A549 (cell line): ENCODE measurements at regions not wholly inside any gene's neighbourhood (a gene's known extent, or its start where the extent isn't known, plus 50 kb on each side); places are given as distances from the start of the nearest gene placed in this dataset.

Experiments used
- HDAC2 ChIP-seq: fragments of 200-600 bp; sonication (generic); IDR thresholded peaks from 2 replicates; pipeline ENCODE4 v1.6.1; 2016
- KDM1A ChIP-seq: fragments of 200-600 bp; sonication (generic); IDR thresholded peaks from 2 replicates; pipeline ENCODE4 v1.6.1; 2016; ENCODE audit warnings: low read depth, mild to moderate bottlenecking
- PHF8 ChIP-seq: fragments of 200-600 bp; sonication (generic); IDR thresholded peaks from 2 replicates; pipeline ENCODE4 v1.6.1; 2016; ENCODE audit warnings: low read depth, mild to moderate bottlenecking, antibody characterized with exemption, moderate library complexity, borderline replicate concordance
- POLR2A ChIP-seq: IDR thresholded peaks from 2 replicates; pipeline ENCODE4 v1.6.1; 2012; ENCODE audit warnings: mild to moderate bottlenecking, low read length
- POLR2AphosphoS2 ChIP-seq: conservative IDR thresholded peaks from 2 replicates; pipeline ENCODE4 v1.6.1; 2012; ENCODE audit warnings: low read length, improper control_type of control experiment, inconsistent platforms
- RFX5 ChIP-seq: fragments of 450-650 bp; IDR thresholded peaks from 2 replicates; pipeline ENCODE4 v1.7.1; 2014; ENCODE audit warnings: antibody characterized with exemption, mild to moderate bottlenecking, moderate library complexity
- SREBF2 ChIP-seq: fragments of 450-650 bp; IDR thresholded peaks from 2 replicates; pipeline ENCODE4 v1.6.1; 2014; ENCODE audit warnings: mild to moderate bottlenecking, moderate library complexity
- TF ChIP-seq, protein P1 (sequence below): fragments of 150-350 bp; IDR thresholded peaks from 2 replicates; pipeline ENCODE4 v1.6.1; 2014; ENCODE audit warnings: low read depth, mild to moderate bottlenecking, low read length
- TF ChIP-seq, protein P2 (sequence below): fragments of >200 bp; sonication (Bioruptor Twin); formaldehyde crosslinking; IDR thresholded peaks from 3 replicates; pipeline ENCODE4 v1.5.1; 2016

DNA sequence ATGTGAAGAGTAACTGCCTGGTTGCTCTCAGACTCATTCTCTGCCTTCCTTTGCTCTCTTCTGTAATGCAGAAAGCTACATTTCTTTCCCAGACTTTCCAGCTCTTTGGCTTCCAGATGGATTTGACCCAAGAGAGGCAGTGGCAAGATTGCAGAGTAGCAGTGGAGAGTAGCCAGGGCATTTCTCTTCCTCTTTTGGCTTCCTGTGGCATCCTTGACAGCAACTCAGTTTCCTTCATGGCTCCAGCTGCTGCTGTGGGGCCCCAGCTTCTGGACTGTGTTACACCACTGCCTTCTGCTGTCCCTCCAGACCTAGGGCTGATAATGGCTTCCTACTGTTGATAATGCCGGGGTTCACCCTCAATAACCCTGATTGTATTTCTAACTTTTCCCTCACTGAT lies 469.4 kb upstream of the SPRED2 start:
- TF ChIP-seq, protein P1, sequence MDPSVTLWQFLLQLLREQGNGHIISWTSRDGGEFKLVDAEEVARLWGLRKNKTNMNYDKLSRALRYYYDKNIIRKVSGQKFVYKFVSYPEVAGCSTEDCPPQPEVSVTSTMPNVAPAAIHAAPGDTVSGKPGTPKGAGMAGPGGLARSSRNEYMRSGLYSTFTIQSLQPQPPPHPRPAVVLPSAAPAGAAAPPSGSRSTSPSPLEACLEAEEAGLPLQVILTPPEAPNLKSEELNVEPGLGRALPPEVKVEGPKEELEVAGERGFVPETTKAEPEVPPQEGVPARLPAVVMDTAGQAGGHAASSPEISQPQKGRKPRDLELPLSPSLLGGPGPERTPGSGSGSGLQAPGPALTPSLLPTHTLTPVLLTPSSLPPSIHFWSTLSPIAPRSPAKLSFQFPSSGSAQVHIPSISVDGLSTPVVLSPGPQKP, result no peak
- TF ChIP-seq, protein P2, sequence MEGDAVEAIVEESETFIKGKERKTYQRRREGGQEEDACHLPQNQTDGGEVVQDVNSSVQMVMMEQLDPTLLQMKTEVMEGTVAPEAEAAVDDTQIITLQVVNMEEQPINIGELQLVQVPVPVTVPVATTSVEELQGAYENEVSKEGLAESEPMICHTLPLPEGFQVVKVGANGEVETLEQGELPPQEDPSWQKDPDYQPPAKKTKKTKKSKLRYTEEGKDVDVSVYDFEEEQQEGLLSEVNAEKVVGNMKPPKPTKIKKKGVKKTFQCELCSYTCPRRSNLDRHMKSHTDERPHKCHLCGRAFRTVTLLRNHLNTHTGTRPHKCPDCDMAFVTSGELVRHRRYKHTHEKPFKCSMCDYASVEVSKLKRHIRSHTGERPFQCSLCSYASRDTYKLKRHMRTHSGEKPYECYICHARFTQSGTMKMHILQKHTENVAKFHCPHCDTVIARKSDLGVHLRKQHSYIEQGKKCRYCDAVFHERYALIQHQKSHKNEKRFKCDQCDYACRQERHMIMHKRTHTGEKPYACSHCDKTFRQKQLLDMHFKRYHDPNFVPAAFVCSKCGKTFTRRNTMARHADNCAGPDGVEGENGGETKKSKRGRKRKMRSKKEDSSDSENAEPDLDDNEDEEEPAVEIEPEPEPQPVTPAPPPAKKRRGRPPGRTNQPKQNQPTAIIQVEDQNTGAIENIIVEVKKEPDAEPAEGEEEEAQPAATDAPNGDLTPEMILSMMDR, result no peak
- no peak for TF ChIP-seq POLR2A
- TF ChIP-seq RFX5, result no peak
- TF ChIP-seq PHF8, result no peak
- TF ChIP-seq POLR2AphosphoS2, result no peak
- TF ChIP-seq SREBF2, result no peak
- TF ChIP-seq HDAC2, result no peak
- TF ChIP-seq KDM1A, result no peak
